IMR-90 (cell line): ENCODE measurements at regions not wholly inside any gene's neighbourhood (a gene's known extent, or its start where the extent isn't known, plus 50 kb on each side); places are given as distances from the start of the nearest gene placed in this dataset.

Experiments used
- ATAC-seq: fragments of 200-7000 bp; cut with Tn5 transposase; 2 replicates; pipeline ENCODE4 v1.9.1; 2020; ENCODE audit warnings: low read depth, mild to moderate bottlenecking, moderate library complexity
- BruUV-seq: library from RNA; stranded (reverse); fragments of 400-500 nt; replicated peaks from 2 replicates; lab custom pipeline; 2021; lab: Mats Ljungman, UMichigan
- CTCF ChIA-PET: fragments of 300-600 bp; formaldehyde crosslinking; extraction: SDS; loops from one replicate; lab custom pipeline; 2021; ENCODE audit warnings: antibody characterized with exemption; lab: Yijun Ruan, JAX
- POLR2A ChIA-PET: fragments of 300-600 bp; sonication (Branson Sonifier 250); formaldehyde crosslinking; loops from one replicate; lab custom pipeline; 2022; ENCODE audit warnings: antibody characterized with exemption; ENCODE audit not compliant: unreplicated experiment; lab: Charles Lee
- DNase-seq: peaks from one replicate; pipeline ENCODE4 v3.0.0; 2013
- H2AFZ ChIP-seq: replicated peaks from 2 replicates; pipeline ENCODE3; 2013; ENCODE audit warnings: low read length, mild to moderate bottlenecking; ENCODE audit not compliant: poor library complexity
- H2AK5ac ChIP-seq: 2 replicates; pipeline ENCODE4 v1.6.1; 2013; ENCODE audit warnings: low read depth, low read length, inconsistent platforms
- H2AK9ac ChIP-seq: replicated peaks from 2 replicates; pipeline ENCODE3; 2013; ENCODE audit warnings: mild to moderate bottlenecking, low read depth, low read length, moderate library complexity; ENCODE audit not compliant: poor library complexity
- H2BK120ac ChIP-seq: 2 replicates; pipeline ENCODE4 v1.6.1; 2013; ENCODE audit warnings: low read depth, low read length, inconsistent platforms
- H2BK15ac ChIP-seq: 3 replicates; pipeline ENCODE4 v1.6.1; 2013; ENCODE audit warnings: low read depth, low read length, inconsistent platforms
- H2BK20ac ChIP-seq: 2 replicates; pipeline ENCODE4 v1.6.1; 2013; ENCODE audit warnings: low read depth, mild to moderate bottlenecking, inconsistent platforms, low read length, moderate library complexity
- H2BK5ac ChIP-seq: 2 replicates; pipeline ENCODE4 v1.6.1; 2013; ENCODE audit warnings: mild to moderate bottlenecking, low read depth, low read length, inconsistent platforms; ENCODE audit not compliant: poor library complexity, severe bottlenecking
- H3K14ac ChIP-seq: replicated peaks from 2 replicates; pipeline ENCODE4 v1.6.1; 2013; ENCODE audit warnings: low read depth, low read length, inconsistent platforms
- H3K18ac ChIP-seq: 2 replicates; pipeline ENCODE4 v1.6.1; 2013; ENCODE audit warnings: low read depth, low read length, control low read depth
- H3K23ac ChIP-seq: 2 replicates; pipeline ENCODE4 v1.6.1; 2013; ENCODE audit warnings: low read depth, low read length, inconsistent platforms
- H3K27ac ChIP-seq: 2 replicates; pipeline ENCODE4 v1.5.1; 2013; ENCODE audit warnings: mild to moderate bottlenecking, control low read depth, low read length; ENCODE audit not compliant: insufficient read depth
- H3K27me3 ChIP-seq: 2 replicates; pipeline ENCODE4 v1.6.1; 2013; ENCODE audit warnings: low read length; ENCODE audit not compliant: control insufficient read depth, insufficient read depth
- H3K36me3 ChIP-seq: 2 replicates; pipeline ENCODE4 v1.6.1; 2013; ENCODE audit warnings: low read length, mixed read lengths; ENCODE audit not compliant: control insufficient read depth, insufficient read depth
- H3K4ac ChIP-seq: 2 replicates; pipeline ENCODE4 v1.6.1; 2013; ENCODE audit warnings: low read depth, low read length, inconsistent platforms
- H3K4me1 ChIP-seq: 2 replicates; pipeline ENCODE4 v1.6.1; 2013; ENCODE audit warnings: low read length, mixed read lengths; ENCODE audit not compliant: control insufficient read depth, insufficient read depth
- H3K4me2 ChIP-seq: 2 replicates; pipeline ENCODE4 v1.6.1; 2013; ENCODE audit warnings: low read depth, mild to moderate bottlenecking, control low read depth, low read length, moderate library complexity
- H3K4me3 ChIP-seq: 2 replicates; pipeline ENCODE4 v1.5.1; 2013; ENCODE audit warnings: low read depth, mild to moderate bottlenecking, control low read depth, low read length, moderate library complexity; ENCODE audit not compliant: insufficient read depth
- H3K56ac ChIP-seq: 2 replicates; pipeline ENCODE4 v1.6.1; 2013; ENCODE audit warnings: low read length, inconsistent platforms; ENCODE audit not compliant: insufficient read depth; ENCODE audit errors: extremely low read depth
- H3K79me1 ChIP-seq, 2 experiments: 2 replicates each; pipeline ENCODE4 v1.6.1; 2013; ENCODE audit warnings: low read length in 2 of 2, inconsistent platforms in 1 of 2, low read depth in 1 of 2
- H3K9ac ChIP-seq: 2 replicates; pipeline ENCODE4 v1.6.1; 2013; ENCODE audit warnings: low read depth, low read length, control low read depth
- H3K9me1 ChIP-seq: 2 replicates; pipeline ENCODE4 v1.6.1; 2013; ENCODE audit warnings: low read length, inconsistent platforms; ENCODE audit not compliant: insufficient read depth
- H3K9me3 ChIP-seq: 2 replicates; pipeline ENCODE4 v1.6.1; 2013; ENCODE audit warnings: low read length; ENCODE audit not compliant: control insufficient read depth, insufficient read depth
- H4K20me1 ChIP-seq: 2 replicates; pipeline ENCODE4 v1.6.1; 2013; ENCODE audit warnings: low read length, inconsistent platforms; ENCODE audit not compliant: insufficient read depth
- H4K5ac ChIP-seq: 2 replicates; pipeline ENCODE4 v1.6.1; 2013; ENCODE audit warnings: mild to moderate bottlenecking, low read depth, low read length, control low read depth
- H4K8ac ChIP-seq, 2 experiments: 2 replicates each; pipeline ENCODE4 v1.6.1; 2013; ENCODE audit warnings: low read depth in 2 of 2, low read length in 2 of 2, control low read depth in 1 of 2, inconsistent platforms in 1 of 2
- H4K91ac ChIP-seq: 2 replicates; pipeline ENCODE4 v1.6.1; 2013; ENCODE audit warnings: low read depth, low read length, inconsistent platforms; ENCODE audit not compliant: insufficient read depth
- BHLHE40 ChIP-seq: fragments of 150-350 bp; IDR thresholded peaks from 2 replicates; pipeline ENCODE4 v1.6.1; 2016; ENCODE audit warnings: mild to moderate bottlenecking, low read depth, low read length
- CEBPB ChIP-seq: IDR thresholded peaks from 2 replicates; pipeline ENCODE4 v1.6.1; 2012; ENCODE audit warnings: low read depth, low read length, improper control_type of control experiment
- CHD1 ChIP-seq: IDR thresholded peaks from 2 replicates; pipeline ENCODE4 v1.6.1; 2012; ENCODE audit warnings: low read depth, low read length, improper control_type of control experiment
- CTCF ChIP-seq: conservative IDR thresholded peaks from 2 replicates; pipeline ENCODE4 v1.5.1; 2012; ENCODE audit warnings: mild to moderate bottlenecking, low read depth, low read length, improper control_type of control experiment
- ELK1 ChIP-seq: fragments of 150-350 bp; IDR thresholded peaks from 2 replicates; pipeline ENCODE4 v1.6.1; 2016; ENCODE audit warnings: low read depth, mild to moderate bottlenecking, low read length, moderate library complexity, borderline replicate concordance
- FOS ChIP-seq: fragments of 150-350 bp; IDR thresholded peaks from 2 replicates; pipeline ENCODE4 v1.6.1; 2016; ENCODE audit warnings: low read depth, low read length
- MAFK ChIP-seq: IDR thresholded peaks from 2 replicates; pipeline ENCODE4 v1.6.1; 2012; ENCODE audit warnings: low read depth, low read length, improper control_type of control experiment
- MAZ ChIP-seq: IDR thresholded peaks from 2 replicates; pipeline ENCODE4 v1.6.1; 2012; ENCODE audit warnings: low read depth, mild to moderate bottlenecking, low read length, improper control_type of control experiment, moderate library complexity, borderline replicate concordance
- MXI1 ChIP-seq: IDR thresholded peaks from 2 replicates; pipeline ENCODE4 v1.6.1; 2012; ENCODE audit warnings: low read depth, mild to moderate bottlenecking, low read length, moderate library complexity, borderline replicate concordance
- NFE2L2 ChIP-seq: fragments of 150-350 bp; IDR thresholded peaks from 2 replicates; pipeline ENCODE4 v1.6.1; 2016; ENCODE audit warnings: low read depth, mild to moderate bottlenecking, low read length
- POLR2A ChIP-seq: IDR thresholded peaks from 2 replicates; pipeline ENCODE4 v1.6.1; 2012; ENCODE audit warnings: mild to moderate bottlenecking, low read depth, low read length
- RAD21 ChIP-seq: IDR thresholded peaks from 2 replicates; pipeline ENCODE4 v1.6.1; 2012; ENCODE audit warnings: low read length, improper control_type of control experiment
- RCOR1 ChIP-seq: IDR thresholded peaks from 2 replicates; pipeline ENCODE4 v1.6.1; 2012; ENCODE audit warnings: mild to moderate bottlenecking, low read length, improper control_type of control experiment; ENCODE audit not compliant: insufficient replicate concordance
- RFX5 ChIP-seq: IDR thresholded peaks from 2 replicates; pipeline ENCODE4 v1.8.0; 2012; ENCODE audit warnings: low read depth, mild to moderate bottlenecking, low read length, moderate library complexity
- SMC3 ChIP-seq: fragments of 150-350 bp; IDR thresholded peaks from 2 replicates; pipeline ENCODE4 v1.6.1; 2016; ENCODE audit warnings: low read depth, mild to moderate bottlenecking, antibody characterized with exemption, low read length, moderate library complexity
- USF2 ChIP-seq: fragments of 150-350 bp; IDR thresholded peaks from 2 replicates; pipeline ENCODE4 v1.6.1; 2017; ENCODE audit warnings: mild to moderate bottlenecking, antibody characterized with exemption, low read length, low read depth
- WGBS, 2 experiments: methylation state at CpG; one replicate each; pipeline versions ENCODE4 v1.1.5 to v1.1.7; 2013; ENCODE audit warnings: missing lambda C conversion rate in 2 of 2; ENCODE audit not compliant: insufficient read length in 1 of 2; ENCODE audit errors: extremely low coverage in 2 of 2; 5-methylcytosine and 5-hydroxymethylcytosine counted together
- dilution Hi-C: fragments of 300-500 bp; cut with HindIII; formaldehyde crosslinking; loops from one replicate; pipeline ENCODE4 v1.14.3; 2018; ENCODE audit warnings: low sequenced_read_pairs; ENCODE audit not compliant: unreplicated experiment
- in situ Hi-C: fragments of 300-500 bp; cut with MboI; formaldehyde crosslinking; loops from 3 replicates; pipeline ENCODE4 v1.14.3; 2019; ENCODE audit warnings: low sequenced_read_pairs, inconsistent platforms, mixed read lengths
- intact Hi-C: fragments of 100-400 bp; cut with micrococcal nuclease; formaldehyde crosslinking; loops from 2 replicates; pipeline ENCODE4 v1.10.0; 2022

GRCh38 chr14:48568252-48568651, 892.8 kb upstream of the MDGA2 start:
- no peak overlapping the region for H3K18ac ChIP-seq
- H2BK5ac ChIP-seq, result no peak overlapping the region
- no peak overlapping the region for H4K5ac ChIP-seq
- H3K14ac ChIP-seq, result no peak overlapping the region
- dilution Hi-C loops (no loop called here), intact Hi-C loops (no loop called here), in situ Hi-C loops (no loop called here)
- no peaks in the 10 kb centered on the region for H3K27me3 ChIP-seq
- WGBS, 2 experiments, result no CpG with 5 or more reads among the region's 1 CpG
- no peaks in the 10 kb centered on the region for H3K79me1 ChIP-seq
- no peaks in the 10 kb centered on the region for H3K36me3 ChIP-seq
- no peak overlapping the region for H3K56ac ChIP-seq
- TF ChIP-seq CHD1 (no peak), MXI1 (no peak), POLR2A (no peak), ELK1 (no peak), RFX5 (no peak), MAFK (no peak), RAD21 (no peak), FOS (no peak), USF2 (no peak), CEBPB (no peak), NFE2L2 (no peak), BHLHE40 (no peak), RCOR1 (no peak), CTCF (no peak), SMC3 (no peak), MAZ (no peak)
- H4K8ac ChIP-seq, result no peak overlapping the region
- DNase-seq, result no peak
- H2AK9ac ChIP-seq, result no peak overlapping the region
- no peak overlapping the region for H4K91ac ChIP-seq
- no peak overlapping the region for H3K4me3 ChIP-seq
- no peak overlapping the region for H2BK120ac ChIP-seq
- no peak overlapping the region for H3K9ac ChIP-seq
- no peaks in the 10 kb centered on the region for H4K20me1 ChIP-seq
- H2BK20ac ChIP-seq, result no peak overlapping the region
- H3K23ac ChIP-seq, result no peak overlapping the region
- no TSS peak for BruUV-seq
- H3K4me1 ChIP-seq, result no peaks in the 10 kb centered on the region
- H3K4ac ChIP-seq, result no peak overlapping the region
- peaks cover 3% of the 10 kb centered on the region; the same call in 1 of the 2 replicates for H3K9me3 ChIP-seq
- H2BK15ac ChIP-seq, result no peak overlapping the region
- no peak for ATAC-seq
- ChIA-PET CTCF (no interaction called here), POLR2A (no interaction called here)
- H3K9me1 ChIP-seq, result no peaks in the 10 kb centered on the region
- H3K4me2 ChIP-seq, result no peak overlapping the region
- H2AFZ ChIP-seq, result no peak overlapping the region
- H3K27ac ChIP-seq, result no peak overlapping the region
- H2AK5ac ChIP-seq, result no peak overlapping the region
